ENCODE measurements at regions not wholly inside any gene's neighbourhood (a gene's known extent, or its start where the extent isn't known, plus 50 kb on each side); places are given as distances from the start of the nearest gene placed in this dataset.

- no peak for DNase-seq (ENCODE audit: low read depth, low spot score)
- no peak for TF ChIP-seq FOXP2 (optimal IDR thresholded peaks at IDR 0.05; ENCODE audit: control extremely low read depth, extremely low read length, insufficient read depth)
- TF ChIP-seq EZH2 (IDR thresholded peaks at IDR 0.05): no peak
- no peak for TF ChIP-seq POLR2AphosphoS5 (IDR thresholded peaks at IDR 0.05; ENCODE audit: borderline replicate concordance, low read depth, low read length)
- Histone ChIP-seq H3K36me3 (ENCODE audit: insufficient read depth, low read length) (no peaks in the 10 kb centered on the region), H3K4me3 (no peak overlapping the region), H3K9me3 (ENCODE audit: low read depth, low read length) (no peaks in the 10 kb centered on the region), H3K9ac (ENCODE audit: insufficient read length) (no peak overlapping the region), H3K27ac (no peak overlapping the region)
Observed at GRCh38 chr22:49166746-49167145, 660.9 kb downstream of the BRD1 start.

- H3K27ac ChIP-seq: no peak overlapping the region
- H3K4me3 ChIP-seq: no peak overlapping the region
- no peak for TF ChIP-seq FOXP2 (optimal IDR thresholded peaks at IDR 0.05; ENCODE audit: control extremely low read depth, extremely low read length, insufficient read depth)
- no peak for TF ChIP-seq EZH2 (IDR thresholded peaks at IDR 0.05)
- no peak for TF ChIP-seq POLR2AphosphoS5 (IDR thresholded peaks at IDR 0.05; ENCODE audit: borderline replicate concordance, low read depth, low read length)
- no peak overlapping the region for H3K9ac ChIP-seq (ENCODE audit: insufficient read length)
- DNase-seq (ENCODE audit: low read depth, low spot score): no peak
- H3K9me3 ChIP-seq (ENCODE audit: low read depth, low read length): no peaks in the 10 kb centered on the region
- H3K36me3 ChIP-seq (ENCODE audit: insufficient read depth, low read length): no peaks in the 10 kb centered on the region
Observed at GRCh38 chr22:49166211-49166610, 661.5 kb downstream of the BRD1 start.

- TF ChIP-seq EZH2 (IDR thresholded peaks at IDR 0.05): no peak
- no peak for TF ChIP-seq POLR2AphosphoS5 (IDR thresholded peaks at IDR 0.05; ENCODE audit: borderline replicate concordance, low read depth, low read length)
- TF ChIP-seq FOXP2 (optimal IDR thresholded peaks at IDR 0.05; ENCODE audit: control extremely low read depth, extremely low read length, insufficient read depth): no peak
- Histone ChIP-seq H3K9me3 (ENCODE audit: low read depth, low read length) (no peaks in the 10 kb centered on the region), H3K27ac (no peak overlapping the region), H3K4me3 (no peak overlapping the region), H3K36me3 (ENCODE audit: insufficient read depth, low read length) (no peaks in the 10 kb centered on the region), H3K9ac (ENCODE audit: insufficient read length) (no peak overlapping the region)
- DNase-seq (ENCODE audit: low read depth, low spot score): no peak
Observed at GRCh38 chr22:49164773-49165320, 662.8 kb downstream of the BRD1 start.

- Histone ChIP-seq H3K27ac (no peak overlapping the region), H3K9ac (ENCODE audit: insufficient read length) (no peak overlapping the region), H3K9me3 (ENCODE audit: low read depth, low read length) (no peaks in the 10 kb centered on the region), H3K36me3 (ENCODE audit: insufficient read depth, low read length) (no peaks in the 10 kb centered on the region), H3K4me3 (no peak overlapping the region)
- TF ChIP-seq EZH2 (IDR thresholded peaks at IDR 0.05) (no peak), FOXP2 (optimal IDR thresholded peaks at IDR 0.05; ENCODE audit: control extremely low read depth, extremely low read length, insufficient read depth) (no peak), POLR2AphosphoS5 (IDR thresholded peaks at IDR 0.05; ENCODE audit: borderline replicate concordance, low read depth, low read length) (no peak)
- DNase-seq (ENCODE audit: low read depth, low spot score): no peak
Observed at GRCh38 chr22:49163960-49164690, 663.5 kb downstream of the BRD1 start.

GRCh38 chr22:49163258-49163959, 664.3 kb downstream of the BRD1 start:
- Histone ChIP-seq H3K27ac (no peak overlapping the region), H3K9me3 (ENCODE audit: low read depth, low read length) (no peaks in the 10 kb centered on the region), H3K36me3 (ENCODE audit: insufficient read depth, low read length) (no peaks in the 10 kb centered on the region), H3K4me3 (no peak overlapping the region), H3K9ac (ENCODE audit: insufficient read length) (no peak overlapping the region)
- no peak for DNase-seq (ENCODE audit: low read depth, low spot score)
- TF ChIP-seq FOXP2 (optimal IDR thresholded peaks at IDR 0.05; ENCODE audit: control extremely low read depth, extremely low read length, insufficient read depth) (no peak), POLR2AphosphoS5 (IDR thresholded peaks at IDR 0.05; ENCODE audit: borderline replicate concordance, low read depth, low read length) (no peak), EZH2 (IDR thresholded peaks at IDR 0.05) (no peak)

GRCh38 chr22:49162841-49163240, 664.8 kb downstream of the BRD1 start:
- no peaks in the 10 kb centered on the region for H3K36me3 ChIP-seq (ENCODE audit: insufficient read depth, low read length)
- no peak for DNase-seq (ENCODE audit: low read depth, low spot score)
- H3K9ac ChIP-seq (ENCODE audit: insufficient read length): no peak overlapping the region
- no peak overlapping the region for H3K4me3 ChIP-seq
- TF ChIP-seq FOXP2 (optimal IDR thresholded peaks at IDR 0.05; ENCODE audit: control extremely low read depth, extremely low read length, insufficient read depth) (no peak), EZH2 (IDR thresholded peaks at IDR 0.05) (no peak), POLR2AphosphoS5 (IDR thresholded peaks at IDR 0.05; ENCODE audit: borderline replicate concordance, low read depth, low read length) (no peak)
- no peak overlapping the region for H3K27ac ChIP-seq
- H3K9me3 ChIP-seq (ENCODE audit: low read depth, low read length): no peaks in the 10 kb centered on the region

- Histone ChIP-seq H3K9me3 (ENCODE audit: low read depth, low read length) (no peaks in the 10 kb centered on the region), H3K36me3 (ENCODE audit: insufficient read depth, low read length) (no peaks in the 10 kb centered on the region), H3K4me3 (no peak overlapping the region), H3K9ac (ENCODE audit: insufficient read length) (no peak overlapping the region), H3K27ac (no peak overlapping the region)
- DNase-seq (ENCODE audit: low read depth, low spot score): no peak
- TF ChIP-seq EZH2 (IDR thresholded peaks at IDR 0.05) (no peak), POLR2AphosphoS5 (IDR thresholded peaks at IDR 0.05; ENCODE audit: borderline replicate concordance, low read depth, low read length) (no peak), FOXP2 (optimal IDR thresholded peaks at IDR 0.05; ENCODE audit: control extremely low read depth, extremely low read length, insufficient read depth) (no peak)
Observed at GRCh38 chr22:49161002-49161850, 666.4 kb downstream of the BRD1 start.
